Peyer's patch (tissue), 4 donors: ENCODE measurements at regions not wholly inside any gene's neighbourhood (a gene's known extent, or its start where the extent isn't known, plus 50 kb on each side); places are given as distances from the start of the nearest gene placed in this dataset.
"Not testable (repeated sequence)": the region's sequence is repeated elsewhere in the genome, so short reads cannot be mapped to it uniquely, and the experiment has no call there.

Experiments
- DNase-seq, 3 donors: peaks; one replicate each; pipeline ENCODE4 v3.0.0-alpha.2; 2017 to 2019
- H3K27ac ChIP-seq, 4 donors: fragments of 200-600 bp; sonication (generic); one replicate each; pipeline ENCODE4 v1.5.1; 2016 to 2019
- H3K27me3 ChIP-seq, 2 donors: fragments of 200-600 bp; sonication (generic); one replicate each; pipeline ENCODE4 v1.5.1; 2019
- H3K36me3 ChIP-seq, 3 donors: fragments of 200-600 bp; sonication (generic); one replicate each; pipeline ENCODE4 v1.5.1; 2016 to 2019
- H3K4me1 ChIP-seq, 4 donors: fragments of 200-600 bp; sonication (generic); one replicate each; pipeline ENCODE4 v1.5.1; 2016 to 2019
- H3K4me3 ChIP-seq, 4 donors: fragments of 200-600 bp; sonication (generic); 1 replicate in 3 of 4; 2 replicates in 1 of 4; pipeline ENCODE4 v1.5.1; 2016 to 2019; ENCODE audit warnings: mild to moderate bottlenecking in 1 of 4
- H3K9me3 ChIP-seq, 4 donors: fragments of 200-600 bp; sonication (generic); one replicate each; pipeline ENCODE4 v1.5.1; 2016 to 2019; ENCODE audit warnings: mild to moderate bottlenecking in 1 of 4
- CTCF ChIP-seq, 6 experiments: fragments of 450-650 bp in 4 of 6; fragments of 200-600 bp in 2 of 6; sonication (generic) in 1 of 6; IDR thresholded peaks; one replicate each; pipeline ENCODE4 v1.5.1; 2017 to 2019; ENCODE audit warnings: antibody characterized with exemption in 6 of 6, mild to moderate bottlenecking in 3 of 6, moderate library complexity in 1 of 6
- POLR2A ChIP-seq, 2 donors: fragments of 450-650 bp; IDR thresholded peaks; one replicate each; pipeline ENCODE4 v1.5.1; 2017; ENCODE audit warnings: antibody characterized with exemption in 2 of 2, mild to moderate bottlenecking in 2 of 2, moderate library complexity in 2 of 2

GRCh38 chr2:39494784-39495251 lies 57.7 kb upstream of the MAP4K3 start:
- Histone ChIP-seq H3K36me3 (no peaks in the 10 kb centered on the region), H3K9me3 (no peaks in the 10 kb centered on the region), H3K4me1 (peaks cover 0 to 13% (median 2%) of the 10 kb centered on the region in 4 donors), H3K27ac (no peak overlapping the region), H3K27me3 (no peaks in the 10 kb centered on the region), H3K4me3 (no peak overlapping the region)
- no peak for DNase-seq
- TF ChIP-seq POLR2A (IDR thresholded peaks at IDR 0.05) = no peak
- no peak for TF ChIP-seq CTCF (IDR thresholded peaks at IDR 0.05)

- DNase-seq = no peak
- peak overlapping the region in 2 of 4 donors; percentile 13 to 26 for H3K27ac ChIP-seq
- no peaks in the 10 kb centered on the region for H3K9me3 ChIP-seq
- TF ChIP-seq POLR2A (IDR thresholded peaks at IDR 0.05) = no peak
- no peak for TF ChIP-seq CTCF (IDR thresholded peaks at IDR 0.05)
- no peaks in the 10 kb centered on the region for H3K36me3 ChIP-seq
- H3K27me3 ChIP-seq = no peaks in the 10 kb centered on the region
- H3K4me1 ChIP-seq = peaks cover 0 to 17% (median 0%) of the 10 kb centered on the region in 4 donors
- no peak overlapping the region for H3K4me3 ChIP-seq
These were observed 60.2 kb upstream of the MAP4K3 start for GRCh38 chr2:39497082-39497801.

DNA sequence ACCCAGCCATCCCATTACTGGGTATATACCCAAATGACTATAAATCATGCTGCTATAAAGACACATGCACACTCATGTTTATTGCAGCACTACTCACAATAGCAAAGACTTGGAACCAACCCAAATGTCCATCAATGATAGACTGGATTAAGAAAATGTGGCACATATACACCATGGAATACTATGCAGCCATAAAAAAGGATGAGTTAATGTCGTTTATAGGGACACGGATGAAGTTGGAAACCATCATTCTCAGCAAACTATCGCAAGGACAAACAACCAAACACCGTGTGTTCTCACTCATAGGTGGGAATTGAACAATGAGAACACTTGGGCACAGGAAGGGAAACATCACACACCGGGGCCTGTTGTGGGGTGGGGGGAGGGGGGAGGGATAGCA lies 61.1 kb upstream of the MAP4K3 start:
- H3K27ac ChIP-seq = peak overlapping the region in 1 of 4 donors; percentile 26
- H3K4me3 ChIP-seq, H3K36me3 ChIP-seq, DNase-seq, H3K27me3 ChIP-seq, H3K9me3 ChIP-seq: not testable (repeated sequence)
- H3K4me1 ChIP-seq = peaks cover 0 to 11% (median 0%) of the 10 kb centered on the region in 4 donors

DNA sequence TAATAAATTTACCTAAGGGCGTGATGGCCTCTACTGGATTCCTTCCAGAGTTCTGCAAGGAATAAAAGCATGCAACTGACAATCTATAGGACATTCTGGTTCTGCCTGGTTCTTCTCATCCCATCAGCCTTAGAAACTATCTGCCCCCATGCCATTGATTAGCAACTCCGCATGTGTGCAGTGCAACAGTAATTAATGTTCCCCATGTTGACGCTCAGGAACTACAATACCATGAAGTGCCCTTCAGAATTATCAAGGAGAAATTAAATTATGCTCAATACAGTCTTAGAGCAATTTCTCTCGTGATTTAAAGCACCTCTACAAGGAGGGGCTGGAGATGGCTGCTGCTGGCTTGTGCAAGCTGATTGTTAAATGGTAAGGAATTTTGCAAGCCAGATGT lies 61.7 kb upstream of the MAP4K3 start:
- H3K27me3 ChIP-seq = no peaks in the 10 kb centered on the region
- no peaks in the 10 kb centered on the region for H3K9me3 ChIP-seq
- DNase-seq = no peak
- peaks cover 0 to 15% (median 0%) of the 10 kb centered on the region in 4 donors for H3K4me1 ChIP-seq
- H3K36me3 ChIP-seq = no peaks in the 10 kb centered on the region
- no peak overlapping the region for H3K27ac ChIP-seq
- no peak overlapping the region for H3K4me3 ChIP-seq
- no peak for TF ChIP-seq POLR2A (IDR thresholded peaks at IDR 0.05)
- no peak for TF ChIP-seq CTCF (IDR thresholded peaks at IDR 0.05)

- no peak overlapping the region for H3K27ac ChIP-seq
- peaks cover 0 to 21% (median 1%) of the 10 kb centered on the region in 4 donors for H3K4me1 ChIP-seq
- H3K36me3 ChIP-seq = no peaks in the 10 kb centered on the region
- no peak for DNase-seq
- TF ChIP-seq POLR2A (IDR thresholded peaks at IDR 0.05) (no peak), CTCF (IDR thresholded peaks at IDR 0.05) (no peak)
- H3K27me3 ChIP-seq = no peaks in the 10 kb centered on the region
- H3K4me3 ChIP-seq = no peak overlapping the region
- H3K9me3 ChIP-seq = no peaks in the 10 kb centered on the region
These were observed 62.3 kb upstream of the MAP4K3 start for GRCh38 chr2:39499336-39499735.

DNA sequence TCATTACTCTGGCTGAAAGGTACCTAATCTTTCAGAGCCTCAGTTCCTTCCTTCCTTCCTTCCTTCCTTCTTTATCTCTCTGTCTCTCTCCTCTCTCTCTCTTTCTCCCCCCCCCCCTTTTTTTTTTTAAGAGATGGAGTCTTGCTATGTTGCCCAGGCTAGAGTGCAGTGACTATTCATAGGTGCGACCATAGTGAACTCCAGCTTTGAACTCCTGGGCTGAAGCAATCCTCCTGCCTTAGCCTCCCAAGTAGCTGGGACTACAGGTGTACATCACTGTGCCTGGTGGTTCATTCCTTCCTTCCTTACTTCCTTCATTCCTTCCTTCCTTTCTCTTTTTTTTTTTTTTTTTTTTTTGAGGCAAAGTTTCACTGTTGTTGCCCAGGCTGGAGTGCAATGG lies 64.3 kb upstream of the MAP4K3 start:
- H3K9me3 ChIP-seq = no peaks in the 10 kb centered on the region
- no peak for DNase-seq
- TF ChIP-seq POLR2A (IDR thresholded peaks at IDR 0.05) = no peak
- TF ChIP-seq CTCF (IDR thresholded peaks at IDR 0.05) = no peak
- no peaks in the 10 kb centered on the region for H3K27me3 ChIP-seq
- peaks cover 0 to 25% (median 1%) of the 10 kb centered on the region in 4 donors for H3K4me1 ChIP-seq
- H3K36me3 ChIP-seq = no peaks in the 10 kb centered on the region
- peak overlapping the region in 2 of 4 donors; percentile 55 to 56 for H3K27ac ChIP-seq
- no peak overlapping the region for H3K4me3 ChIP-seq
